Neural progenitor cell (in vitro differentiated cells): ENCODE measurements at regions not wholly inside any gene's neighbourhood (a gene's known extent, or its start where the extent isn't known, plus 50 kb on each side); places are given as distances from the start of the nearest gene placed in this dataset.
"Not testable (repeated sequence)": the region's sequence is repeated elsewhere in the genome, so short reads cannot be mapped to it uniquely, and the experiment has no call there.

Experiments used
- DNase-seq: peaks from one replicate; pipeline ENCODE4 v3.0.0-alpha.2; 2016; ENCODE audit warnings: low spot score
- H2AFZ ChIP-seq: fragments of 200-600 bp; sonication (generic); replicated peaks from 2 replicates; pipeline ENCODE4 v1.6.1; 2016; ENCODE audit warnings: antibody characterized with exemption
- H3F3A ChIP-seq: fragments of 200-600 bp; sonication (generic); 2 replicates; pipeline ENCODE4 v1.6.1; 2016; ENCODE audit warnings: antibody characterized with exemption, low read depth
- H3K27ac ChIP-seq: fragments of 200-600 bp; sonication (generic); 2 replicates; pipeline ENCODE4 v1.5.1; 2016; ENCODE audit warnings: mild to moderate bottlenecking
- H3K27me3 ChIP-seq: fragments of 200-600 bp; sonication (generic); 2 replicates; pipeline ENCODE4 v1.6.1; 2016; ENCODE audit warnings: mild to moderate bottlenecking, moderate library complexity
- H3K36me3 ChIP-seq: fragments of 200-600 bp; sonication (generic); 2 replicates; pipeline ENCODE4 v1.5.1; 2016
- H3K4me1 ChIP-seq: fragments of 200-600 bp; sonication (generic); 2 replicates; pipeline ENCODE4 v1.6.1; 2016; ENCODE audit warnings: mixed run types
- H3K4me2 ChIP-seq: fragments of 200-600 bp; sonication (generic); 2 replicates; pipeline ENCODE4 v1.6.1; 2016
- H3K4me3 ChIP-seq: fragments of 200-600 bp; sonication (generic); 2 replicates; pipeline ENCODE4 v1.5.1; 2016
- H3K79me2 ChIP-seq: fragments of 200-600 bp; sonication (generic); 2 replicates; pipeline ENCODE4 v1.6.1; 2016; ENCODE audit warnings: low read depth
- H3K9ac ChIP-seq: fragments of 200-600 bp; sonication (generic); 2 replicates; pipeline ENCODE4 v1.6.1; 2016
- H3K9me3 ChIP-seq: fragments of 200-600 bp; sonication (generic); 2 replicates; pipeline ENCODE4 v1.5.1; 2016; ENCODE audit warnings: low read depth
- H4K20me1 ChIP-seq: fragments of 200-600 bp; sonication (generic); 2 replicates; pipeline ENCODE4 v1.6.1; 2016; ENCODE audit warnings: low read depth
- H3K27ac Mint-ChIP-seq: 3 replicates; pipeline ENCODE4 v1.8.0; 2021; ENCODE audit warnings: mixed read lengths
- H3K27me3 Mint-ChIP-seq: 2 replicates; pipeline ENCODE4 v1.8.0; 2022; ENCODE audit warnings: low read depth, mild to moderate bottlenecking, inconsistent platforms, moderate library complexity, mixed read lengths; ENCODE audit not compliant: insufficient read depth
- H3K36me3 Mint-ChIP-seq: 3 replicates; pipeline ENCODE4 v1.8.0; 2021; ENCODE audit warnings: mixed read lengths
- H3K4me1 Mint-ChIP-seq: 3 replicates; pipeline ENCODE4 v1.8.0; 2021; ENCODE audit warnings: mixed read lengths
- H3K4me3 Mint-ChIP-seq: 3 replicates; pipeline ENCODE4 v1.8.0; 2021; ENCODE audit warnings: mild to moderate bottlenecking, moderate library complexity, mixed read lengths
- H3K9me3 Mint-ChIP-seq: 3 replicates; pipeline ENCODE4 v1.8.0; 2020; ENCODE audit warnings: mixed read lengths
- CTCF ChIP-seq: fragments of 200-600 bp; sonication (generic); IDR thresholded peaks from 2 replicates; pipeline ENCODE4 v1.5.1; 2017; ENCODE audit warnings: antibody characterized with exemption, mild to moderate bottlenecking
- EZH2 ChIP-seq: fragments of 200-600 bp; sonication (generic); IDR thresholded peaks from 2 replicates; pipeline ENCODE4 v1.6.1; 2017; ENCODE audit warnings: antibody characterized with exemption, mild to moderate bottlenecking, moderate library complexity
- EZH2phosphoT487 ChIP-seq: fragments of 200-600 bp; sonication (generic); IDR thresholded peaks from 2 replicates; pipeline ENCODE4 v1.6.1; 2017; ENCODE audit warnings: antibody characterized with exemption

- Histone ChIP-seq H3K27me3 (no peaks in the 10 kb centered on the region), H3K4me3 (no peak overlapping the region), H2AFZ (no peak overlapping the region), H4K20me1 (no peaks in the 10 kb centered on the region), H3K4me1 (peaks cover 9% of the 10 kb centered on the region), H3K9me3 (no peaks in the 10 kb centered on the region), H3K79me2 (no peaks in the 10 kb centered on the region), H3K27ac (no peak overlapping the region), H3K4me2 (no peak overlapping the region), H3F3A (no peaks in the 10 kb centered on the region), H3K36me3 (no peaks in the 10 kb centered on the region), H3K9ac (no peak overlapping the region)
- TF ChIP-seq CTCF, result no peak
- TF ChIP-seq EZH2phosphoT487, result no peak
- no peak for TF ChIP-seq EZH2
- peaks cover 3% of the 10 kb centered on the region for H3K27me3 Mint-ChIP-seq
- peaks cover 12% of the 10 kb centered on the region for H3K9me3 Mint-ChIP-seq
- H3K27ac Mint-ChIP-seq, result no peak overlapping the region
- no peak for DNase-seq
- no peak overlapping the region for H3K4me3 Mint-ChIP-seq
- peaks cover 17% of the 10 kb centered on the region for H3K4me1 Mint-ChIP-seq
- no peaks in the 10 kb centered on the region for H3K36me3 Mint-ChIP-seq
These were observed 107.9 kb downstream of the ALG10B start for GRCh38 chr12:38424436-38424835.

GRCh38 chr12:38427442-38427841 lies 110.9 kb downstream of the ALG10B start:
- no peak overlapping the region for H3K4me2 ChIP-seq
- H3K27ac ChIP-seq, result no peak overlapping the region
- H3K27me3 Mint-ChIP-seq, result peaks cover 3% of the 10 kb centered on the region
- H2AFZ ChIP-seq, result peak overlapping the region; percentile 34
- H3K9me3 Mint-ChIP-seq, result peaks cover 2% of the 10 kb centered on the region
- H3K4me3 ChIP-seq, result no peak overlapping the region
- H3K9me3 ChIP-seq, result no peaks in the 10 kb centered on the region
- no peaks in the 10 kb centered on the region for H3K27me3 ChIP-seq
- no peaks in the 10 kb centered on the region for H4K20me1 ChIP-seq
- no peak overlapping the region for H3K4me3 Mint-ChIP-seq
- no peak for TF ChIP-seq EZH2phosphoT487
- no peak for TF ChIP-seq CTCF
- no peak for TF ChIP-seq EZH2
- H3K27ac Mint-ChIP-seq, result peak overlapping the region; percentile 36
- H3K36me3 Mint-ChIP-seq, result no peaks in the 10 kb centered on the region
- no peaks in the 10 kb centered on the region for H3K36me3 ChIP-seq
- no peak overlapping the region for H3K9ac ChIP-seq
- no peaks in the 10 kb centered on the region for H3F3A ChIP-seq
- peaks cover 9% of the 10 kb centered on the region for H3K4me1 ChIP-seq
- DNase-seq, result no peak
- H3K79me2 ChIP-seq, result no peaks in the 10 kb centered on the region
- H3K4me1 Mint-ChIP-seq, result peaks cover 17% of the 10 kb centered on the region

GRCh38 chr12:38431921-38432320 lies 115.3 kb downstream of the ALG10B start:
- no peak overlapping the region for H3K4me3 Mint-ChIP-seq
- H3K36me3 Mint-ChIP-seq, result no peaks in the 10 kb centered on the region
- DNase-seq, result no peak
- H3K27ac Mint-ChIP-seq, result no peak overlapping the region
- no peak overlapping the region for H3K4me3 ChIP-seq
- TF ChIP-seq EZH2, result no peak
- no peak for TF ChIP-seq EZH2phosphoT487
- no peak for TF ChIP-seq CTCF
- H3K27me3 Mint-ChIP-seq, result peaks cover 2% of the 10 kb centered on the region
- H3K9me3 Mint-ChIP-seq, result peaks cover 2% of the 10 kb centered on the region
- no peaks in the 10 kb centered on the region for H4K20me1 ChIP-seq
- H3K4me2 ChIP-seq, result no peak overlapping the region
- peaks cover 7% of the 10 kb centered on the region for H3K4me1 ChIP-seq
- no peak overlapping the region for H2AFZ ChIP-seq
- H3K9ac ChIP-seq, result no peak overlapping the region
- no peaks in the 10 kb centered on the region for H3K9me3 ChIP-seq
- no peaks in the 10 kb centered on the region for H3K27me3 ChIP-seq
- H3F3A ChIP-seq, result no peaks in the 10 kb centered on the region
- H3K79me2 ChIP-seq, result no peaks in the 10 kb centered on the region
- peaks cover 9% of the 10 kb centered on the region for H3K4me1 Mint-ChIP-seq
- H3K36me3 ChIP-seq, result no peaks in the 10 kb centered on the region
- H3K27ac ChIP-seq, result no peak overlapping the region

- not testable (repeated sequence) for H3K36me3 ChIP-seq, H3K27ac Mint-ChIP-seq, H3K4me1 ChIP-seq, DNase-seq, H3K4me3 ChIP-seq, H3K27me3 Mint-ChIP-seq, H3K4me3 Mint-ChIP-seq, H3K27ac ChIP-seq, H3K79me2 ChIP-seq, H3K27me3 ChIP-seq, H3F3A ChIP-seq, H3K36me3 Mint-ChIP-seq, H2AFZ ChIP-seq, H3K9ac ChIP-seq, H3K4me1 Mint-ChIP-seq, H3K4me2 ChIP-seq, H3K9me3 ChIP-seq, H4K20me1 ChIP-seq
- peaks cover 23% of the 10 kb centered on the region for H3K9me3 Mint-ChIP-seq
These were observed 125.3 kb downstream of the ALG10B start for GRCh38 chr12:38441871-38442281.
